Kidney (tissue), 13 donors: ENCODE measurements at regions not wholly inside any gene's neighbourhood (a gene's known extent, or its start where the extent isn't known, plus 50 kb on each side); places are given as distances from the start of the nearest gene placed in this dataset.

Experiments
- DNase-seq, 5 donors: peaks; one replicate each; pipeline ENCODE4 v3.0.0-alpha.2; 2013 to 2020
- FAIRE-seq: peaks from 2 replicates; lab custom pipeline; 2012; peaks lifted over from hg19 to GRCh38; lab: Jason Lieb, UNC
- H3K27ac ChIP-seq, 2 donors: one replicate each; pipeline ENCODE4 v1.7.0; 2013; ENCODE audit warnings: low read depth in 2 of 2, low read length in 2 of 2, inconsistent platforms in 1 of 2
- H3K27me3 ChIP-seq: one replicate; pipeline ENCODE4 v1.7.1; 2013; ENCODE audit warnings: low read length, inconsistent platforms; ENCODE audit not compliant: control insufficient read depth, insufficient read depth
- H3K36me3 ChIP-seq, 3 donors: one replicate each; pipeline versions ENCODE4 v1.7.0 to v1.7.1; 2013; ENCODE audit warnings: low read length in 3 of 3, control low read depth in 1 of 3, inconsistent platforms in 1 of 3; ENCODE audit not compliant: insufficient read depth in 3 of 3, control insufficient read depth in 2 of 3
- H3K4me1 ChIP-seq, 3 donors: one replicate each; pipeline versions ENCODE4 v1.7.0 to v1.7.1; 2013; ENCODE audit warnings: low read length in 3 of 3, inconsistent platforms in 1 of 3, low read depth in 1 of 3; ENCODE audit not compliant: control insufficient read depth in 2 of 3, insufficient read depth in 2 of 3
- H3K4me3 ChIP-seq, 3 donors: one replicate each; pipeline versions ENCODE4 v1.7.0 to v1.8.1; 2013; ENCODE audit warnings: low read length in 3 of 3, control low read depth in 1 of 3, inconsistent platforms in 1 of 3
- H3K9ac ChIP-seq, 3 donors: one replicate each; pipeline versions ENCODE4 v1.7.0 to v1.7.1; 2013; ENCODE audit warnings: low read length in 3 of 3, control low read depth in 1 of 3, inconsistent platforms in 1 of 3
- H3K9me3 ChIP-seq, 3 donors: one replicate each; pipeline versions ENCODE4 v1.7.0 to v1.7.1; 2013; ENCODE audit warnings: low read length in 3 of 3, control low read depth in 1 of 3, inconsistent platforms in 1 of 3; ENCODE audit not compliant: control insufficient read depth in 2 of 3, insufficient read depth in 1 of 3
- CTCF ChIP-seq: IDR thresholded peaks from 3 replicates; pipeline ENCODE4 v1.5.1; 2012; ENCODE audit warnings: mild to moderate bottlenecking, moderate library complexity, borderline replicate concordance; ENCODE audit not compliant: insufficient read depth; ENCODE audit errors: extremely low read depth
- intact Hi-C: fragments of 100-400 bp; cut with DNase I; formaldehyde crosslinking; loops from one replicate; pipeline ENCODE4 v1.11.1; 2022
- donor health status: control.
- donor health status: control.
- donor health status: control.
- donor health status: control.
- donor health status: control.
- donor health status: DM: yes; HTN: yes; CAD: no.
- donor health status: Normal renal cell carcinoma (clear cell type).

GRCh38 chr2:143828763-143829537, 691.0 kb downstream of the ZEB2 start:
- H3K4me1 ChIP-seq = no peaks in the 10 kb centered on the region
- no peak for TF ChIP-seq CTCF
- intact Hi-C loops = no loop called here
- no peak overlapping the region for H3K9ac ChIP-seq
- FAIRE-seq (no peak), DNase-seq (no peak)
- no peaks in the 10 kb centered on the region for H3K36me3 ChIP-seq
- no peak overlapping the region for H3K4me3 ChIP-seq
- H3K27me3 ChIP-seq = no peaks in the 10 kb centered on the region
- no peak overlapping the region for H3K27ac ChIP-seq
- H3K9me3 ChIP-seq = no peaks in the 10 kb centered on the region

GRCh38 chr2:143824791-143825190, 695.1 kb downstream of the ZEB2 start:
- Histone ChIP-seq H3K36me3 (no peaks in the 10 kb centered on the region), H3K9me3 (no peaks in the 10 kb centered on the region), H3K4me3 (no peak overlapping the region), H3K9ac (no peak overlapping the region), H3K27ac (no peak overlapping the region), H3K4me1 (no peaks in the 10 kb centered on the region), H3K27me3 (no peaks in the 10 kb centered on the region)
- intact Hi-C loops = no loop called here
- FAIRE-seq (no peak), DNase-seq (no peak)
- TF ChIP-seq CTCF = no peak

- Histone ChIP-seq H3K4me3 (no peak overlapping the region), H3K27ac (no peak overlapping the region), H3K9me3 (no peaks in the 10 kb centered on the region), H3K9ac (no peak overlapping the region), H3K27me3 (no peaks in the 10 kb centered on the region), H3K4me1 (no peaks in the 10 kb centered on the region), H3K36me3 (no peaks in the 10 kb centered on the region)
- no peak for TF ChIP-seq CTCF
- no peak for FAIRE-seq
- intact Hi-C loops = no loop called here
- peak in 1 of 5 donors; percentile 11 for DNase-seq
Measured at GRCh38 chr2:143823876-143824275, 694.7 kb downstream of the ARHGAP15 start.
